ENCODE measurements at regions not wholly inside any gene's neighbourhood (a gene's known extent, or its start where the extent isn't known, plus 50 kb on each side); places are given as distances from the start of the nearest gene placed in this dataset.

DNA sequence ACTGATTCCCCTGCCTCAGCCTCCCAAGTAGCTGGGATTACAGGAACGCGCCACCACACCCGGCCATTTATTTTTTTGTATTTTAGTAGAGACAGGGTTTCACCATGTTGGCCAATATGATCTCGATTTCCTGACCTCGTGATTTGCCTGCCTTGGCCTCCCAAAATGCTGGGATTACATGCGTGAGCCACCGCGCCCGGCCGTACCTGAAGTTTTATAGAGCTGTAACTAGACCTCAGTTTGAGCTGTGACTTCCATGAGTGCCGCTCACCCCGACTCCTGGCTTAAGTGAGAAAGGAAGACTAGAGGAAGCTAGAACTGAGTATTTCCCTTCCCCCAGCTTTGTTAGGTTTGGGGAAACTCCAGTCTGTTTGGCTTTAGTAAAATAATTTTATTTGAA, 1283.1 kb downstream of the KCNT2 start:
- TF ChIP-seq, protein P1, sequence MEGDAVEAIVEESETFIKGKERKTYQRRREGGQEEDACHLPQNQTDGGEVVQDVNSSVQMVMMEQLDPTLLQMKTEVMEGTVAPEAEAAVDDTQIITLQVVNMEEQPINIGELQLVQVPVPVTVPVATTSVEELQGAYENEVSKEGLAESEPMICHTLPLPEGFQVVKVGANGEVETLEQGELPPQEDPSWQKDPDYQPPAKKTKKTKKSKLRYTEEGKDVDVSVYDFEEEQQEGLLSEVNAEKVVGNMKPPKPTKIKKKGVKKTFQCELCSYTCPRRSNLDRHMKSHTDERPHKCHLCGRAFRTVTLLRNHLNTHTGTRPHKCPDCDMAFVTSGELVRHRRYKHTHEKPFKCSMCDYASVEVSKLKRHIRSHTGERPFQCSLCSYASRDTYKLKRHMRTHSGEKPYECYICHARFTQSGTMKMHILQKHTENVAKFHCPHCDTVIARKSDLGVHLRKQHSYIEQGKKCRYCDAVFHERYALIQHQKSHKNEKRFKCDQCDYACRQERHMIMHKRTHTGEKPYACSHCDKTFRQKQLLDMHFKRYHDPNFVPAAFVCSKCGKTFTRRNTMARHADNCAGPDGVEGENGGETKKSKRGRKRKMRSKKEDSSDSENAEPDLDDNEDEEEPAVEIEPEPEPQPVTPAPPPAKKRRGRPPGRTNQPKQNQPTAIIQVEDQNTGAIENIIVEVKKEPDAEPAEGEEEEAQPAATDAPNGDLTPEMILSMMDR (IDR thresholded peaks at IDR 0.05; ENCODE audit: control extremely low read depth, extremely low read depth), result no peak
- H3K36me3 ChIP-seq (ENCODE audit: control insufficient read depth in 4 of 4, insufficient read depth in 4 of 4, low read length in 4 of 4), result no peaks in the 10 kb centered on the region
- no peaks in the 10 kb centered on the region for H3K4me1 ChIP-seq (ENCODE audit: control insufficient read depth in 5 of 5, insufficient read depth in 5 of 5, low read length in 5 of 5)
- H3K9ac ChIP-seq (ENCODE audit: insufficient read depth in 1 of 2, low read length in 2 of 2), result no peak overlapping the region
- ATAC-seq (ENCODE audit: insufficient read depth, low FRiP score), result no peak
- no peak for DNase-seq
- H3K9me3 ChIP-seq (ENCODE audit: control insufficient read depth in 4 of 4, insufficient read depth in 3 of 4, low read length in 3 of 4), result no peaks in the 10 kb centered on the region
- no peak overlapping the region for H3K27ac ChIP-seq (ENCODE audit: low read depth in 1 of 2, low read length in 1 of 2)
- no peaks in the 10 kb centered on the region for H3K27me3 ChIP-seq (ENCODE audit: control insufficient read depth in 3 of 3, insufficient read depth in 3 of 3, low read length in 2 of 3)
- H3K4me3 ChIP-seq, result no peak overlapping the region
- 94 to 95% methylated on average over 12 of the region's 12 CpGs for WGBS, 2 donors

DNA sequence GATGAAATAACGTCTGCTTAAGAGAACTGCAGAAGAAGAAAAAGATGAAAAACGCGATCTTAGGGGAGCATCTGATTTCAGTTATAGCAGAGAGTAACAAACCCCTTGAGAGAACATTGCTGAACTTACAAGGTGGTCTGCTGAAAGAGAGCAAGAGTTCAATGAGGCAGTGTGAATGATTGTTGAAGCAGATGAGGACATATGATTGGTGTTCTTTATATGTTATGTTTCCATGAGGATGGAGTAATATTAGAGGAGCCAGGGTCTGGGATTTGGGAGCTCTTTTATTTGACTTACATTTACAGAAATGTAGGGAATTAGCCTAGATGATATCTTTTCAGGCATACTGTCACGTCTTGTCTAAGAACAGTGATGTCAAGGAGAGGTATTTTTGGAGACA, 1302.0 kb downstream of the KCNT2 start:
- no peak for ATAC-seq (ENCODE audit: insufficient read depth, low FRiP score)

DNA sequence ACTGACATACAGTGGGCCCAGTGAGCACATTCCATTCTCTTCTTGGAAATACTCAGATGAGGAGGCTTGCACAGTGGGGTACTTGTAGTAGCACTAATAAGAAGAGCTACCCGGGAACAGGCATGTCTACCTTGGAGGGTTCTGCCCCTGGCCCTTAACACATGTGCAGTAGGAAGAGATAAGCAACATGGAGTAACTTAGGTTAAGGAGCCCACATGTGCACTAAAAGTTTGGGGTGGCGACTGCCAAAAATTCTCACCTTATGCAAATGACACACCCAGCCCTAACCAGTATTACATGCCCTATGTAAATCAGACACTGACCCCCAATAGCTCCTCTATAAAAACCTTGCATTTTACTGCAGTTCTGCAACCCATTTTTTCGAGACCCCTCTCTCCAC, 1313.3 kb downstream of the KCNT2 start:
- no peak overlapping the region for H3K27ac ChIP-seq (ENCODE audit: low read depth in 1 of 2, low read length in 1 of 2)
- TF ChIP-seq, protein P1 (IDR thresholded peaks at IDR 0.05; ENCODE audit: control extremely low read depth, extremely low read depth), result no peak
- H3K4me3 ChIP-seq, result no peak overlapping the region
- H3K4me1 ChIP-seq (ENCODE audit: control insufficient read depth in 5 of 5, insufficient read depth in 5 of 5, low read length in 5 of 5), result no peaks in the 10 kb centered on the region
- H3K36me3 ChIP-seq (ENCODE audit: control insufficient read depth in 4 of 4, insufficient read depth in 4 of 4, low read length in 4 of 4), result no peaks in the 10 kb centered on the region
- H3K27me3 ChIP-seq (ENCODE audit: control insufficient read depth in 3 of 3, insufficient read depth in 3 of 3, low read length in 2 of 3), result no peaks in the 10 kb centered on the region
- no peak for ATAC-seq (ENCODE audit: insufficient read depth, low FRiP score)
- 78 to 93% methylated on average over 3 of the region's 3 CpGs for WGBS, 2 donors
- H3K9me3 ChIP-seq (ENCODE audit: control insufficient read depth in 4 of 4, insufficient read depth in 3 of 4, low read length in 3 of 4), result no peaks in the 10 kb centered on the region
- no peak for DNase-seq
- no peak overlapping the region for H3K9ac ChIP-seq (ENCODE audit: insufficient read depth in 1 of 2, low read length in 2 of 2)

More for the DNA sequence above, 1302.0 kb downstream of the KCNT2 start:
- H3K27ac ChIP-seq (ENCODE audit: low read depth in 1 of 2, low read length in 1 of 2), result no peak overlapping the region
- WGBS, 2 donors, result 76 to 80% methylated on average over 4 of the region's 4 CpGs
- H3K9ac ChIP-seq (ENCODE audit: insufficient read depth in 1 of 2, low read length in 2 of 2), result no peak overlapping the region
- TF ChIP-seq, protein P1 (IDR thresholded peaks at IDR 0.05; ENCODE audit: control extremely low read depth, extremely low read depth), result no peak
- H3K36me3 ChIP-seq (ENCODE audit: control insufficient read depth in 4 of 4, insufficient read depth in 4 of 4, low read length in 4 of 4), result no peaks in the 10 kb centered on the region
- H3K4me3 ChIP-seq, result no peak overlapping the region
- DNase-seq, result no peak
- no peaks in the 10 kb centered on the region for H3K4me1 ChIP-seq (ENCODE audit: control insufficient read depth in 5 of 5, insufficient read depth in 5 of 5, low read length in 5 of 5)
- H3K9me3 ChIP-seq (ENCODE audit: control insufficient read depth in 4 of 4, insufficient read depth in 3 of 4, low read length in 3 of 4), result no peaks in the 10 kb centered on the region
- H3K27me3 ChIP-seq (ENCODE audit: control insufficient read depth in 3 of 3, insufficient read depth in 3 of 3, low read length in 2 of 3), result no peaks in the 10 kb centered on the region

DNA sequence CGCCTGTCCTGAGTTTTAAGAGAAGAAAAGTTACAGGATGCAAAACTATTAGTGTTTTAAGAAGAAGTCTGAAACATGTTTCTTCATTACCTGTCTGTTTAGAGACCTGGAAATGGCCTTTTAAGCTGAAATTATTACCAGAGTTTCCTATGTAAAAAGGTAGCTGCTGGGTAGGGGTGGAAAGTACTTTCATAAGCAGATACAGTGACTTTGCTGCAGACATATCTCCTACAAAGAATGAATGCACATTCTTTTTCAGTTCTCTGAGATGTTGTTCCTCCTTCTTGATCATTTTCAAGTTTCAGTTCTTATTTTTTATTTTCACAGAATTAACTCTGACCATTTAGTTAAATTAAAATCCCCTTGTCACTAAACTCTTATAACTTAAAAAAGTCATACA, 1329.6 kb downstream of the KCNT2 start:
- no peak overlapping the region for H3K9ac ChIP-seq (ENCODE audit: insufficient read depth in 1 of 2, low read length in 2 of 2)
- H3K27ac ChIP-seq (ENCODE audit: low read depth in 1 of 2, low read length in 1 of 2), result no peak overlapping the region
- no peak for ATAC-seq (ENCODE audit: insufficient read depth, low FRiP score)
- no peak overlapping the region for H3K4me3 ChIP-seq
- TF ChIP-seq, protein P1 (IDR thresholded peaks at IDR 0.05; ENCODE audit: control extremely low read depth, extremely low read depth), result no peak
- H3K27me3 ChIP-seq (ENCODE audit: control insufficient read depth in 3 of 3, insufficient read depth in 3 of 3, low read length in 2 of 3), result no peaks in the 10 kb centered on the region
- no peaks in the 10 kb centered on the region for H3K36me3 ChIP-seq (ENCODE audit: control insufficient read depth in 4 of 4, insufficient read depth in 4 of 4, low read length in 4 of 4)
- no peak for DNase-seq
- 66 to 77% methylated on average over 1 of the region's 1 CpG for WGBS, 2 donors
- no peaks in the 10 kb centered on the region for H3K9me3 ChIP-seq (ENCODE audit: control insufficient read depth in 4 of 4, insufficient read depth in 3 of 4, low read length in 3 of 4)
- no peaks in the 10 kb centered on the region for H3K4me1 ChIP-seq (ENCODE audit: control insufficient read depth in 5 of 5, insufficient read depth in 5 of 5, low read length in 5 of 5)

All from lung (tissue), 11 donors.